Endothelial cell of umbilical vein (primary cell): ENCODE measurements at regions not wholly inside any gene's neighbourhood (a gene's known extent, or its start where the extent isn't known, plus 50 kb on each side); places are given as distances from the start of the nearest gene placed in this dataset.
"Not testable (repeated sequence)": the region's sequence is repeated elsewhere in the genome, so short reads cannot be mapped to it uniquely, and the experiment has no call there.

Experiments
- CTCF ChIP-seq, 2 donors: IDR thresholded peaks; 1 replicate in 1 of 2; 2 replicates in 1 of 2; pipeline ENCODE4 v1.5.1; 2011; ENCODE audit warnings: low read length in 2 of 2, mild to moderate bottlenecking in 2 of 2, moderate library complexity in 2 of 2, control low read depth in 1 of 2, inconsistent platforms in 1 of 2, low read depth in 1 of 2; ENCODE audit not compliant: insufficient read depth in 1 of 2; ENCODE audit errors: extremely low read depth in 1 of 2
- EZH2 ChIP-seq: IDR thresholded peaks from 2 replicates; pipeline ENCODE4 v1.6.1; 2012; ENCODE audit warnings: borderline replicate concordance, low read depth, mild to moderate bottlenecking, moderate library complexity, low read length, inconsistent platforms; ENCODE audit not compliant: severe bottlenecking
- MAX ChIP-seq: IDR thresholded peaks from 2 replicates; pipeline ENCODE4 v1.6.1; 2011; ENCODE audit not compliant: insufficient read depth, insufficient read length
- MYC ChIP-seq: IDR thresholded peaks from one replicate; pipeline ENCODE4 v1.6.1; 2011; ENCODE audit warnings: mild to moderate bottlenecking, low read depth, low read length
- POLR2A ChIP-seq: IDR thresholded peaks from 2 replicates; pipeline ENCODE4 v1.6.1; 2012; ENCODE audit warnings: low read depth, mild to moderate bottlenecking, control low read depth, low read length
- POLR2AphosphoS5 ChIP-seq: IDR thresholded peaks from 2 replicates; pipeline ENCODE4 v1.6.1; 2012; ENCODE audit warnings: low read depth, mild to moderate bottlenecking, control low read depth, low read length, moderate library complexity; ENCODE audit not compliant: insufficient read depth

- TF ChIP-seq CTCF (IDR thresholded peaks at IDR 0.05; ENCODE audit: extremely low read depth in 1 of 2, insufficient read depth in 1 of 2, low read depth in 1 of 2, low read length in 2 of 2); MYC; POLR2A; POLR2AphosphoS5; MAX; EZH2: not testable (repeated sequence)
Measured at GRCh38 chr1:83481284-83481683, 517.6 kb downstream of the TTLL7 start.
